Aorta (tissue), 5 donors: ENCODE measurements at regions not wholly inside any gene's neighbourhood (a gene's known extent, or its start where the extent isn't known, plus 50 kb on each side); places are given as distances from the start of the nearest gene placed in this dataset.

ENCODE experiments used
- ATAC-seq: fragments of 200-7000 bp; cut with Tn5 transposase; one replicate; pipeline ENCODE4 v1.9.1; 2022; ENCODE audit warnings: moderate library complexity; ENCODE audit not compliant: low FRiP score
- DNase-seq, 2 donors: peaks; one replicate each; pipeline ENCODE4 v3.0.0-alpha.2; 2020
- H3K27ac ChIP-seq, 2 donors: one replicate each; pipeline ENCODE4 v1.5.1; 2013; ENCODE audit warnings: low read length in 2 of 2, mild to moderate bottlenecking in 2 of 2, moderate library complexity in 2 of 2, control low read depth in 1 of 2, inconsistent platforms in 1 of 2, low read depth in 1 of 2
- H3K27me3 ChIP-seq, 2 donors: one replicate each; pipeline ENCODE4 v1.6.1; 2013; ENCODE audit warnings: control low read depth in 1 of 2, low read length in 1 of 2, mild to moderate bottlenecking in 1 of 2, moderate library complexity in 1 of 2; ENCODE audit not compliant: insufficient read depth in 2 of 2, control insufficient read depth in 1 of 2
- H3K36me3 ChIP-seq, 2 donors: one replicate each; pipeline ENCODE4 v1.6.1; 2013; ENCODE audit warnings: control low read depth in 1 of 2, low read length in 1 of 2, mild to moderate bottlenecking in 1 of 2; ENCODE audit not compliant: insufficient read depth in 2 of 2, control insufficient read depth in 1 of 2
- H3K4me1 ChIP-seq, 2 donors: one replicate each; pipeline ENCODE4 v1.6.1; 2013; ENCODE audit warnings: low read length in 2 of 2, control low read depth in 1 of 2, mild to moderate bottlenecking in 1 of 2, moderate library complexity in 1 of 2; ENCODE audit not compliant: insufficient read depth in 2 of 2, control insufficient read depth in 1 of 2
- H3K4me3 ChIP-seq, 2 donors: one replicate each; pipeline ENCODE4 v1.5.1; 2013; ENCODE audit warnings: low read length in 2 of 2, control low read depth in 1 of 2, mild to moderate bottlenecking in 1 of 2
- H3K9me3 ChIP-seq: one replicate; pipeline ENCODE4 v1.6.1; 2013; ENCODE audit warnings: mild to moderate bottlenecking, low read length; ENCODE audit not compliant: control insufficient read depth
- WGBS, 2 donors: extraction: QIAGEN DNeasy Blood & Tissue Kit; methylation state at CpG; one replicate each; pipeline ENCODE4 v1.1.7; 2013; 5-methylcytosine and 5-hydroxymethylcytosine counted together
- intact Hi-C, 2 donors: fragments of 100-400 bp; cut with DNase I; formaldehyde crosslinking; loops; one replicate each; pipeline versions ENCODE4 v1.14.2 to v1.15.0; 2022
- donor health status: healthy with polysubstance abuse.
- donor health status: Bipolar disorder and iron deficiency.
- donor health status: DM: no; HTN: no; CAD: no.
- donor health status: DM: no; HTN: no; CAD: no.
- donor health status: DM: yes; HTN: yes; CAD: no.

GRCh38 chr6:11903645-11904044, 108.5 kb upstream of the HIVEP1 start:
- Histone ChIP-seq H3K4me1 (no peaks in the 10 kb centered on the region), H3K9me3 (no peaks in the 10 kb centered on the region), H3K27ac (no peak overlapping the region), H3K36me3 (no peaks in the 10 kb centered on the region), H3K4me3 (no peak overlapping the region), H3K27me3 (no peaks in the 10 kb centered on the region)
- DNase-seq (no peak), ATAC-seq (no peak)
- intact Hi-C loops, result no loop called here
- WGBS, 2 donors, result 97% methylated on average over 2 of the region's 2 CpGs

DNA sequence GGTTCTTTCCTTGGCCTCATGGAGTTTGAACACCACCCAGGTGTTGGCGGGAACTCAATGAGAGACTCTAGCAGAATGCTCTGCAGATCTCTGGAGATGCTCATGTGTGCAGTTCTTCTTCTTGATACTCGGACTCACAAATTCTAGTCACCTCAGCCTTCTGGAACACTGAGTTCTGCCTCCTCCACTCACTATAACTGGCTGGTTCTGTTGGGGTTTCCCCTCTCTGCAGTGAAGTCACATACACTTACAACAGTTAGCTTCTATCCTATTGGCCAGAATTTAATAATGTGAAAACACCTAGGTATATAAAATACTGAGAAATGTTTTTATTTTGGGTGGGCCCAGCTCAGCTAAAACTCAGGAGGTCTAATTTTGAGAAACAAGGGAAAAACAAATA, 109.6 kb upstream of the HIVEP1 start:
- ATAC-seq (no peak), DNase-seq (no peak)
- no peak overlapping the region for H3K4me3 ChIP-seq
- 98 to 100% methylated on average over 2 of the region's 2 CpGs for WGBS, 2 donors
- no peaks in the 10 kb centered on the region for H3K36me3 ChIP-seq
- H3K4me1 ChIP-seq, result no peaks in the 10 kb centered on the region
- H3K27ac ChIP-seq, result no peak overlapping the region
- no peaks in the 10 kb centered on the region for H3K9me3 ChIP-seq
- H3K27me3 ChIP-seq, result no peaks in the 10 kb centered on the region
- intact Hi-C loops, result no loop called here

- H3K27ac ChIP-seq, result no peak overlapping the region
- intact Hi-C loops, result no loop called here
- ATAC-seq (no peak), DNase-seq (no peak)
- H3K36me3 ChIP-seq, result no peaks in the 10 kb centered on the region
- H3K4me1 ChIP-seq, result no peaks in the 10 kb centered on the region
- H3K9me3 ChIP-seq, result no peaks in the 10 kb centered on the region
- H3K4me3 ChIP-seq, result no peak overlapping the region
- H3K27me3 ChIP-seq, result no peaks in the 10 kb centered on the region
- 35 to 36% methylated on average over 14 of the region's 14 CpGs for WGBS, 2 donors
Observed at GRCh38 chr6:11900662-11901598, 111.2 kb upstream of the HIVEP1 start.

- H3K27ac ChIP-seq, result no peak overlapping the region
- no peaks in the 10 kb centered on the region for H3K9me3 ChIP-seq
- ATAC-seq (no peak), DNase-seq (no peak)
- WGBS, 2 donors, result 79 to 81% methylated on average over 1 of the region's 1 CpG
- no peaks in the 10 kb centered on the region for H3K4me1 ChIP-seq
- no peaks in the 10 kb centered on the region for H3K36me3 ChIP-seq
- intact Hi-C loops, result no loop called here
- no peaks in the 10 kb centered on the region for H3K27me3 ChIP-seq
- H3K4me3 ChIP-seq, result no peak overlapping the region
Observed at GRCh38 chr6:11899645-11900044, 112.5 kb upstream of the HIVEP1 start.

GRCh38 chr6:11894212-11894611, 115.6 kb upstream of the ADTRP start:
- H3K4me3 ChIP-seq, result no peak overlapping the region
- intact Hi-C loops, result no loop called here
- H3K27ac ChIP-seq, result no peak overlapping the region
- DNase-seq, result no peak
- no peak for ATAC-seq
- H3K36me3 ChIP-seq, result no peaks in the 10 kb centered on the region
- 84 to 94% methylated on average over 1 of the region's 1 CpG for WGBS, 2 donors
- no peaks in the 10 kb centered on the region for H3K27me3 ChIP-seq
- H3K4me1 ChIP-seq, result no peaks in the 10 kb centered on the region
- no peaks in the 10 kb centered on the region for H3K9me3 ChIP-seq

GRCh38 chr6:11891547-11891946, 112.9 kb upstream of the ADTRP start:
- no peak for DNase-seq
- H3K9me3 ChIP-seq, result no peaks in the 10 kb centered on the region
- H3K36me3 ChIP-seq, result no peaks in the 10 kb centered on the region
- H3K27ac ChIP-seq, result no peak overlapping the region
- intact Hi-C loops, result no loop called here
- H3K27me3 ChIP-seq, result no peaks in the 10 kb centered on the region
- H3K4me3 ChIP-seq, result no peak overlapping the region
- no peak for ATAC-seq
- no peaks in the 10 kb centered on the region for H3K4me1 ChIP-seq

DNA sequence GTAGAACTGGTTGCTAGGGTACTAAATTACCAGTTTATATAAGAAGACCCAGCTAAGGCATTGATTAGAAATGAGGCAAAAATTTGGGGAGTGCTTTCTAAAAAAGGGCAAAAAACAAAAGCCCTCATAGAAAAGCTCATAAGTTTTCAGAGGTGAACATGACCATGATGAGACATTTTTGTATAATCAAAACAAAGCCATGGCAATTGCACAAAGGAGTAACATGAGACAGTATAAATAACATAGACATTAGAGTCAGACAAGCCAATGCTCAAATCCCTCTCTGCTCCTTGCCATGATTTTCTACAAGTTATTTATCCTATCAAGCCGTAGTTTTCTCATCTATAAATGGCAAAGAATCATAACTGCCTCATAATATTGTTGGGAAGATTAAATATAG, 112.2 kb upstream of the ADTRP start:
- ATAC-seq (no peak), DNase-seq (no peak)
- H3K9me3 ChIP-seq, result no peaks in the 10 kb centered on the region
- H3K27ac ChIP-seq, result no peak overlapping the region
- H3K36me3 ChIP-seq, result no peaks in the 10 kb centered on the region
- H3K4me1 ChIP-seq, result no peaks in the 10 kb centered on the region
- WGBS, 2 donors, result 79 to 80% methylated on average over 1 of the region's 1 CpG
- intact Hi-C loops, result no loop called here
- H3K27me3 ChIP-seq, result no peaks in the 10 kb centered on the region
- no peak overlapping the region for H3K4me3 ChIP-seq

- Histone ChIP-seq H3K27ac (no peak overlapping the region), H3K4me3 (no peak overlapping the region), H3K4me1 (no peaks in the 10 kb centered on the region), H3K9me3 (no peaks in the 10 kb centered on the region), H3K27me3 (no peaks in the 10 kb centered on the region), H3K36me3 (no peaks in the 10 kb centered on the region)
- intact Hi-C loops, result no loop called here
- DNase-seq (no peak), ATAC-seq (no peak)
Observed at GRCh38 chr6:11890209-11890608, 111.6 kb upstream of the ADTRP start.

DNA sequence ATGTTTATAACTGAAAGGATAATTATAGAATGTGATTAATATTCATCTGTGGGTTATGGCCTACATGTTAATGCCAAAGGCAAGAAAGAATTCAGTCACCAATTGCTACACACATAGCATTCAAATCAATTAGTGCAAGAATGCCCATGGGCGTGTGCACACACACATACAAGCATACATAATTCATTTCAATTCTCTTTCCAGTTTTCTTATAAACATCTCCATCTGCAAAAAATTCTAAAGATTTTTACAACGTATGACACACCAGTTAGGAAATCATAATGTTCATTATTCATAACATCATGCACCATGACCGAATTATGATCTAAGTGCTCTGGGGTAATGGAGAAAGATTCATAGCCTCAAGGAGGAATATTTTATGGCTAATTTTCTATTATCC, 111.0 kb upstream of the ADTRP start:
- intact Hi-C loops, result no loop called here
- DNase-seq, result no peak
- Histone ChIP-seq H3K27ac (no peak overlapping the region), H3K36me3 (no peaks in the 10 kb centered on the region), H3K27me3 (no peaks in the 10 kb centered on the region), H3K4me1 (no peaks in the 10 kb centered on the region), H3K9me3 (no peaks in the 10 kb centered on the region), H3K4me3 (no peak overlapping the region)
- 91% methylated on average over 3 of the region's 3 CpGs for WGBS, 2 donors
- ATAC-seq, result no peak
